Ascending aorta (tissue), 2 donors: ENCODE measurements at regions not wholly inside any gene's neighbourhood (a gene's known extent, or its start where the extent isn't known, plus 50 kb on each side); places are given as distances from the start of the nearest gene placed in this dataset.

ENCODE experiments used
- DNase-seq, 2 donors: peaks; one replicate each; pipeline ENCODE4 v3.0.0-alpha.2; 2019; ENCODE audit warnings: low spot score in 2 of 2
- H3K27ac ChIP-seq, 2 donors: fragments of 200-600 bp; sonication (generic); one replicate each; pipeline ENCODE4 v1.5.1; 2016 to 2017; ENCODE audit warnings: mild to moderate bottlenecking in 1 of 2
- H3K27me3 ChIP-seq: fragments of 200-600 bp; sonication (generic); one replicate; pipeline ENCODE4 v1.5.1; 2017
- H3K36me3 ChIP-seq, 2 donors: fragments of 200-600 bp; sonication (generic); one replicate each; pipeline ENCODE4 v1.5.1; 2016
- H3K4me1 ChIP-seq, 2 donors: fragments of 200-600 bp; sonication (generic); one replicate each; pipeline ENCODE4 v1.5.1; 2016 to 2017; ENCODE audit warnings: mild to moderate bottlenecking in 1 of 2
- H3K4me3 ChIP-seq, 2 donors: fragments of 200-600 bp; sonication (generic); one replicate each; pipeline ENCODE4 v1.5.1; 2016 to 2017; ENCODE audit warnings: mild to moderate bottlenecking in 1 of 2
- H3K9me3 ChIP-seq, 2 donors: fragments of 200-600 bp; sonication (generic); one replicate each; pipeline ENCODE4 v1.5.1; 2016
- intact Hi-C: fragments of 100-400 bp; cut with DNase I; formaldehyde crosslinking; loops from one replicate; pipeline ENCODE4 v1.15.1; 2023
- TF ChIP-seq, protein P1 (sequence below), 3 experiments: fragments of 200-600 bp in 2 of 3; fragments of 450-650 bp in 1 of 3; sonication (generic) in 2 of 3; IDR thresholded peaks; one replicate each; pipeline ENCODE4 v1.5.1; 2016 to 2019; ENCODE audit warnings: antibody characterized with exemption in 3 of 3, mild to moderate bottlenecking in 1 of 3, moderate library complexity in 1 of 3

DNA sequence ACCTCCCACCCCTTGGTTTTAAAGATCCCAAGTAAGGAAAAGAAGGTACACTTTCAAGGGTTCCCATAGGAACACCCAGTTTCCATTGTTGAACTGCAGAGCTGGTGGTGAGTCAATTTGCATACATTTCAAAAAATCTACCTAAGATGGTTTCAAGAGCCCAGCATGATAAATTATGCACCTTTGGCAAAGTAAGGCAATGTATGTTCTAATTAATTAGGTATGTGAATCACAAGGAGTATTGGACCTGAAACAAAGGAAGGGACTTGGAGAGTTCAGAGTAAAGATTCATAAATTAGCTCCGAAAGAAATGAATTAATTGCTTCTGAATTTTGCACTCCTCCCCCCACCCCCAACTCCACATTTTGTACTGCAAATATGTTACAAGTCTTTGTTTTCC lies 459.7 kb downstream of the LRATD1 start:
- DNase-seq: no peak
- H3K4me1 ChIP-seq: no peaks in the 10 kb centered on the region
- no peaks in the 10 kb centered on the region for H3K36me3 ChIP-seq
- TF ChIP-seq, protein P1, sequence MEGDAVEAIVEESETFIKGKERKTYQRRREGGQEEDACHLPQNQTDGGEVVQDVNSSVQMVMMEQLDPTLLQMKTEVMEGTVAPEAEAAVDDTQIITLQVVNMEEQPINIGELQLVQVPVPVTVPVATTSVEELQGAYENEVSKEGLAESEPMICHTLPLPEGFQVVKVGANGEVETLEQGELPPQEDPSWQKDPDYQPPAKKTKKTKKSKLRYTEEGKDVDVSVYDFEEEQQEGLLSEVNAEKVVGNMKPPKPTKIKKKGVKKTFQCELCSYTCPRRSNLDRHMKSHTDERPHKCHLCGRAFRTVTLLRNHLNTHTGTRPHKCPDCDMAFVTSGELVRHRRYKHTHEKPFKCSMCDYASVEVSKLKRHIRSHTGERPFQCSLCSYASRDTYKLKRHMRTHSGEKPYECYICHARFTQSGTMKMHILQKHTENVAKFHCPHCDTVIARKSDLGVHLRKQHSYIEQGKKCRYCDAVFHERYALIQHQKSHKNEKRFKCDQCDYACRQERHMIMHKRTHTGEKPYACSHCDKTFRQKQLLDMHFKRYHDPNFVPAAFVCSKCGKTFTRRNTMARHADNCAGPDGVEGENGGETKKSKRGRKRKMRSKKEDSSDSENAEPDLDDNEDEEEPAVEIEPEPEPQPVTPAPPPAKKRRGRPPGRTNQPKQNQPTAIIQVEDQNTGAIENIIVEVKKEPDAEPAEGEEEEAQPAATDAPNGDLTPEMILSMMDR (IDR thresholded peaks at IDR 0.05): no peak
- H3K4me3 ChIP-seq: no peak overlapping the region
- no peaks in the 10 kb centered on the region for H3K27me3 ChIP-seq
- intact Hi-C loops: no loop called here
- no peak overlapping the region for H3K27ac ChIP-seq
- no peaks in the 10 kb centered on the region for H3K9me3 ChIP-seq

DNA sequence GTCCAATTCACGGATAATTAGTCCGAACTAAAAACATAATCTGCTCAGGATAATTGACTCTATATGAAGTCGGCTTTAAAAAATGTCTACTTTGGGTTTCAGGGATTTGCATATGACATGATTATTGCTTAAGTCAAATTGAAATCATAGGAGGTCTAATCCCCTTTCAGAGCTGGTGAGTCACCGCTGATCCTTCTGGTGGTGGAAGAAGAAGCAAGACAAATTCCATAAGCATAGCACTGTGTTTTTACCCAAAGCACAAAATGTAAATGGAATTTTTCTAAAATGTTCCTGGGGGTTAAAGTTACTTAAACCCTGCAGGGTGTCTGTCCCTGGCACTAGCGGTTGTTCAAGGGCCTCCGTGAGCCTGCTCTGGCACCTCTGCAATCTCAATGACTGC lies 460.2 kb downstream of the LRATD1 start:
- H3K4me1 ChIP-seq: no peaks in the 10 kb centered on the region
- H3K9me3 ChIP-seq: no peaks in the 10 kb centered on the region
- no peak for DNase-seq
- no peak overlapping the region for H3K27ac ChIP-seq
- H3K4me3 ChIP-seq: no peak overlapping the region
- H3K27me3 ChIP-seq: no peaks in the 10 kb centered on the region
- TF ChIP-seq, protein P1 (IDR thresholded peaks at IDR 0.05): no peak
- intact Hi-C loops: no loop called here
- H3K36me3 ChIP-seq: no peaks in the 10 kb centered on the region

DNA sequence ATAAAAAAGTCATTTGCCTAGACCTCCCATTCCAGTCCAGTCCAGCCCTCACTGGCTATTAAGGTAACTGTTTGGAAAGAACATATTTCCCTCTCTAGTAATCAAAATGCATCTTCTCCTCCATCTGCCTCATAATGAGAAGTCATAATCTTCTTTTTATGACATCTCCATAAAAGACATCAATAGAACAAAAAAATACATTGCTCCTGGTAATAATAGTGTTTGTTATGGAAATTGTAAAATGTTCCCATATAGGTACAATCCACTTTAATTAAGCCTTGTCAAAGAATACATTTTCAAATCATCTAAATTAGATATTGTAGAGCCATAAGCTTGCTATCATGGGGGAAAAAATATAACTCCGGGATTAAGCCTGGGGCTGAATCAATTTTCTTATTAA lies 461.6 kb downstream of the LRATD1 start:
- intact Hi-C loops: no loop called here

DNA sequence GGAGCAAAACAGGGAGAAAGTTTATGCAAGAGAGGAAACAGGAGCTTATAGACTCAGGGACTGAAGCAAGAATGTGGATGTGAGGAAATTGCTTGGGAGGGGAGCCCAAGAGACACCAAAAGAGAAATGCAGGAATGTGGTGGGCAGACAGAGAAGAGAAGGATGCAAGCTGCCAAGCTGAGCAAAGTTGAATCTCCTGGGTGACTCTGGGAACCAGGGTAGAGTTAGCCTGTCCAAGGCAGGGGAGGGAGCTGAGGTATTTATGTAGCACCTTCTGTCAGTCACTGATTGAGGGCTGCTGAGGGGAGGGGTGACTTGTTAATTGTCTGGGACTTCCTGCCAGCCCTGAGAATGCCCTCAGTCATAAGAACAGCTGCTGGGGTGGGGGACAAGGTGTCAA lies 464.3 kb downstream of the NBAS start:
- Histone ChIP-seq H3K9me3 (no peaks in the 10 kb centered on the region), H3K36me3 (no peaks in the 10 kb centered on the region), H3K27me3 (no peaks in the 10 kb centered on the region), H3K27ac (no peak overlapping the region), H3K4me3 (no peak overlapping the region), H3K4me1 (no peaks in the 10 kb centered on the region)
- TF ChIP-seq, protein P1 (IDR thresholded peaks at IDR 0.05): no peak
- intact Hi-C loops: no loop called here
- no peak for DNase-seq

More for the DNA sequence above, 461.6 kb downstream of the LRATD1 start:
- H3K27me3 ChIP-seq: no peaks in the 10 kb centered on the region
- no peak for DNase-seq
- H3K9me3 ChIP-seq: no peaks in the 10 kb centered on the region
- H3K27ac ChIP-seq: no peak overlapping the region
- H3K4me1 ChIP-seq: no peaks in the 10 kb centered on the region
- H3K36me3 ChIP-seq: no peaks in the 10 kb centered on the region
- H3K4me3 ChIP-seq: no peak overlapping the region
- TF ChIP-seq, protein P1 (IDR thresholded peaks at IDR 0.05): no peak

DNA sequence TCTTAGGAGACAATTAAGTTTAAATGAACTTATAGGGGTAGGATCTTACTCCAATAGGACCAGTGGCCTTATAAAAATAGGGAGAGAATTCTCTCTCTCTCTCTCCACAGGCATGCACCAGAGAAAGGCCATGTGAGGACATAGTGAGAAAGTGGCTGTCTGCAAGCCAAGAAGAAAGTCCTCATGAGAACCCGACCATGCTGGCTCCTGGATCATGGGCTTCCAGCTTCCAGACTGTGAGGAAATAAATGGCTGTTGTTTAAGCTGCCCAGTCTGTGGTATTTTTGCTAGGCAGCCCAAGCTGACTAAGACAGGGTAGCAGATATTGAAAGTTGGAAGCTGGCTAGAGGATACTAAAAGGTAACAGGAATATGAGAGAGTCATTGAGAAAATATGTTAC lies 454.0 kb downstream of the NBAS start:
- H3K27me3 ChIP-seq: no peaks in the 10 kb centered on the region
- intact Hi-C loops: no loop called here
- no peaks in the 10 kb centered on the region for H3K4me1 ChIP-seq
- H3K36me3 ChIP-seq: no peaks in the 10 kb centered on the region
- H3K27ac ChIP-seq: no peak overlapping the region
- DNase-seq: no peak
- peaks cover 5 to 11% of the 10 kb centered on the region in 2 donors for H3K9me3 ChIP-seq
- no peak overlapping the region for H3K4me3 ChIP-seq
- TF ChIP-seq, protein P1 (IDR thresholded peaks at IDR 0.05): no peak

DNA sequence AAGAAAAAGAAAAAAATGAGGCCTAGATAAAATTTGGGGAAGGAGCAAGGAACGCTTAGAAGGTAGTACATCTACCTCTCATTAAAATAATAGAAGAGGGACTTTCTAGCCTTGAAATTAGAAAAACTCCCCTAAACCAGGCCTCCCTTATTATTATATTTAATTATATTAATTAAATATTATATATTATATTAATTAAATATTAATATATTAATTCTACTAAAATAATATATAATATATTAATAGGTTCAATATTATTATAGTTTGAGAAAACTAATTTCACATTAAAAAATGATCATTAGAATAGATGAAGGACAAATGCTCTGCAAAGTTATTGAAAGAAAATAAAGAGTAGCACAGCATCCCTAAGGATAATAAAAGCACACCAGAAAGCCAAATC lies 449.4 kb downstream of the NBAS start:
- Histone ChIP-seq H3K4me3 (no peak overlapping the region), H3K27ac (no peak overlapping the region), H3K36me3 (no peaks in the 10 kb centered on the region), H3K27me3 (no peaks in the 10 kb centered on the region), H3K9me3 (peaks cover 8 to 29% of the 10 kb centered on the region in 2 donors), H3K4me1 (no peaks in the 10 kb centered on the region)
- DNase-seq: no peak
- TF ChIP-seq, protein P1 (IDR thresholded peaks at IDR 0.05): no peak
- intact Hi-C loops: no loop called here
